ENCODE measurements at regions not wholly inside any gene's neighbourhood (a gene's known extent, or its start where the extent isn't known, plus 50 kb on each side); places are given as distances from the start of the nearest gene placed in this dataset.

GRCh38 chr9:26026423-26027100, 348.3 kb upstream of the TUSC1 start:
- no peaks in the 10 kb centered on the region for H3K36me3 Mint-ChIP-seq (ENCODE audit: insufficient read depth, unreplicated experiment)
- DNase-seq (ENCODE audit: unreplicated experiment): no peak
- ChIA-PET POLR2A (no interaction called here), CTCF (no interaction called here)
- H3K27me3 Mint-ChIP-seq (ENCODE audit: insufficient read depth, unreplicated experiment): no peaks in the 10 kb centered on the region
- TF ChIP-seq CTCF (IDR thresholded peaks at IDR 0.05; ENCODE audit: unreplicated experiment): no peak
- BruUV-seq (replicated peaks): no TSS peak
- no peaks in the 10 kb centered on the region for H3K4me1 Mint-ChIP-seq (ENCODE audit: insufficient read depth, unreplicated experiment)
- no peak overlapping the region for H3K27ac Mint-ChIP-seq (ENCODE audit: low read depth, unreplicated experiment)
- H3K4me3 Mint-ChIP-seq (ENCODE audit: unreplicated experiment): no peak overlapping the region
- H3K9me3 Mint-ChIP-seq (ENCODE audit: unreplicated experiment): peaks cover 8% of the 10 kb centered on the region
- intact Hi-C loops (cut with micrococcal nuclease): no loop called here

GRCh38 chr9:26013199-26013598, 335.0 kb upstream of the TUSC1 start:
- ChIA-PET POLR2A (no interaction called here), CTCF (no interaction called here)
- H3K4me3 Mint-ChIP-seq (ENCODE audit: unreplicated experiment): no peak overlapping the region
- no peak for TF ChIP-seq CTCF (IDR thresholded peaks at IDR 0.05; ENCODE audit: unreplicated experiment)
- H3K4me1 Mint-ChIP-seq (ENCODE audit: insufficient read depth, unreplicated experiment): no peaks in the 10 kb centered on the region
- peak; percentile 17 for DNase-seq (ENCODE audit: unreplicated experiment)
- intact Hi-C loops (cut with micrococcal nuclease): no loop called here
- peaks cover 6% of the 10 kb centered on the region for H3K9me3 Mint-ChIP-seq (ENCODE audit: unreplicated experiment)
- no peaks in the 10 kb centered on the region for H3K36me3 Mint-ChIP-seq (ENCODE audit: insufficient read depth, unreplicated experiment)
- H3K27ac Mint-ChIP-seq (ENCODE audit: low read depth, unreplicated experiment): no peak overlapping the region
- H3K27me3 Mint-ChIP-seq (ENCODE audit: insufficient read depth, unreplicated experiment): no peaks in the 10 kb centered on the region
- no TSS peak for BruUV-seq (replicated peaks)

GRCh38 chr9:26012797-26013196, 334.6 kb upstream of the TUSC1 start:
- no peaks in the 10 kb centered on the region for H3K27me3 Mint-ChIP-seq (ENCODE audit: insufficient read depth, unreplicated experiment)
- H3K4me1 Mint-ChIP-seq (ENCODE audit: insufficient read depth, unreplicated experiment): no peaks in the 10 kb centered on the region
- intact Hi-C loops (cut with micrococcal nuclease): no loop called here
- no TSS peak for BruUV-seq (replicated peaks)
- peaks cover 2% of the 10 kb centered on the region for H3K9me3 Mint-ChIP-seq (ENCODE audit: unreplicated experiment)
- TF ChIP-seq CTCF (IDR thresholded peaks at IDR 0.05; ENCODE audit: unreplicated experiment): no peak
- ChIA-PET POLR2A (no interaction called here), CTCF (no interaction called here)
- H3K4me3 Mint-ChIP-seq (ENCODE audit: unreplicated experiment): no peak overlapping the region
- peak; percentile 22 for DNase-seq (ENCODE audit: unreplicated experiment)
- no peaks in the 10 kb centered on the region for H3K36me3 Mint-ChIP-seq (ENCODE audit: insufficient read depth, unreplicated experiment)
- no peak overlapping the region for H3K27ac Mint-ChIP-seq (ENCODE audit: low read depth, unreplicated experiment)

- H3K36me3 Mint-ChIP-seq (ENCODE audit: insufficient read depth, unreplicated experiment): no peaks in the 10 kb centered on the region
- no TSS peak for BruUV-seq (replicated peaks)
- H3K9me3 Mint-ChIP-seq (ENCODE audit: unreplicated experiment): peaks cover 12% of the 10 kb centered on the region
- no peak for TF ChIP-seq CTCF (IDR thresholded peaks at IDR 0.05; ENCODE audit: unreplicated experiment)
- intact Hi-C loops (cut with micrococcal nuclease): no loop called here
- no peaks in the 10 kb centered on the region for H3K27me3 Mint-ChIP-seq (ENCODE audit: insufficient read depth, unreplicated experiment)
- H3K4me3 Mint-ChIP-seq (ENCODE audit: unreplicated experiment): no peak overlapping the region
- no peak overlapping the region for H3K27ac Mint-ChIP-seq (ENCODE audit: low read depth, unreplicated experiment)
- POLR2A ChIA-PET: no interaction called here
- no peak for DNase-seq (ENCODE audit: unreplicated experiment)
- CTCF ChIA-PET: no interaction called here
- no peaks in the 10 kb centered on the region for H3K4me1 Mint-ChIP-seq (ENCODE audit: insufficient read depth, unreplicated experiment)
These were observed 316.4 kb upstream of the TUSC1 start for GRCh38 chr9:25994605-25995004.

All from MCF 10A (cell line).